ENCODE measurements at regions not wholly inside any gene's neighbourhood (a gene's known extent, or its start where the extent isn't known, plus 50 kb on each side); places are given as distances from the start of the nearest gene placed in this dataset.
"Not testable (repeated sequence)": the region's sequence is repeated elsewhere in the genome, so short reads cannot be mapped to it uniquely, and the experiment has no call there.

- no peaks in the 10 kb centered on the region for H3K27me3 Mint-ChIP-seq
- no peak for TF ChIP-seq CTCF (conservative IDR thresholded peaks at IDR 0.05)
- H3K4me3 Mint-ChIP-seq, result no peak overlapping the region
- H3K27ac Mint-ChIP-seq, result no peak overlapping the region
- no peaks in the 10 kb centered on the region for H3K36me3 Mint-ChIP-seq
- peaks cover 41% of the 10 kb centered on the region for H3K4me1 Mint-ChIP-seq (ENCODE audit: unreplicated experiment)
- H3K9me3 Mint-ChIP-seq, result no peaks in the 10 kb centered on the region
- DNase-seq (ENCODE audit: extremely low spot score, unreplicated experiment), result no peak
Observed at GRCh38 chr6:2576499-2576898, 174.2 kb downstream of the MYLK4 start.

GRCh38 chr6:2575236-2575635 is 175.5 kb downstream of the MYLK4 start:
- Mint-ChIP-seq H3K9me3 (peaks cover under 1% of the 10 kb centered on the region), H3K27ac (no peak overlapping the region), H3K27me3 (no peaks in the 10 kb centered on the region), H3K4me1 (ENCODE audit: unreplicated experiment) (peaks cover 31% of the 10 kb centered on the region), H3K36me3 (no peaks in the 10 kb centered on the region), H3K4me3 (no peak overlapping the region)
- TF ChIP-seq CTCF (conservative IDR thresholded peaks at IDR 0.05), result no peak
- no peak for DNase-seq (ENCODE audit: extremely low spot score, unreplicated experiment)

- not testable (repeated sequence) for H3K27ac Mint-ChIP-seq; H3K4me1 Mint-ChIP-seq (ENCODE audit: unreplicated experiment); DNase-seq (ENCODE audit: extremely low spot score, unreplicated experiment); H3K27me3 Mint-ChIP-seq; H3K4me3 Mint-ChIP-seq; H3K36me3 Mint-ChIP-seq
- peaks cover 13% of the 10 kb centered on the region for H3K9me3 Mint-ChIP-seq
Observed at GRCh38 chr6:2569420-2569819, 181.3 kb downstream of the MYLK4 start.

- H3K36me3 Mint-ChIP-seq, result peaks cover 4% of the 10 kb centered on the region
- peaks cover 18% of the 10 kb centered on the region for H3K9me3 Mint-ChIP-seq
- no peaks in the 10 kb centered on the region for H3K27me3 Mint-ChIP-seq
- H3K4me1 Mint-ChIP-seq (ENCODE audit: unreplicated experiment), result peaks cover 29% of the 10 kb centered on the region
- no peak for TF ChIP-seq CTCF (conservative IDR thresholded peaks at IDR 0.05)
- no peak for DNase-seq (ENCODE audit: extremely low spot score, unreplicated experiment)
- H3K4me3 Mint-ChIP-seq, result no peak overlapping the region
- no peak overlapping the region for H3K27ac Mint-ChIP-seq
Observed at GRCh38 chr6:2566048-2566447, 184.7 kb downstream of the MYLK4 start.

GRCh38 chr6:2565499-2565898 is 185.2 kb downstream of the MYLK4 start:
- Mint-ChIP-seq H3K36me3 (peaks cover 4% of the 10 kb centered on the region), H3K27me3 (no peaks in the 10 kb centered on the region), H3K4me3 (no peak overlapping the region), H3K4me1 (ENCODE audit: unreplicated experiment) (peaks cover 34% of the 10 kb centered on the region), H3K9me3 (peaks cover 18% of the 10 kb centered on the region), H3K27ac (no peak overlapping the region)
- no peak for TF ChIP-seq CTCF (conservative IDR thresholded peaks at IDR 0.05)
- DNase-seq (ENCODE audit: extremely low spot score, unreplicated experiment), result no peak

GRCh38 chr6:2563635-2564034 is 187.1 kb downstream of the MYLK4 start:
- peaks cover 12% of the 10 kb centered on the region for H3K9me3 Mint-ChIP-seq
- peak overlapping the region; percentile 44 for H3K27ac Mint-ChIP-seq
- no peaks in the 10 kb centered on the region for H3K36me3 Mint-ChIP-seq
- no peaks in the 10 kb centered on the region for H3K27me3 Mint-ChIP-seq
- H3K4me3 Mint-ChIP-seq, result peak overlapping the region; percentile 37
- H3K4me1 Mint-ChIP-seq (ENCODE audit: unreplicated experiment), result peaks cover 50% of the 10 kb centered on the region
- no peak for DNase-seq (ENCODE audit: extremely low spot score, unreplicated experiment)
- TF ChIP-seq CTCF (conservative IDR thresholded peaks at IDR 0.05), result no peak
